ENCODE measurements at regions not wholly inside any gene's neighbourhood (a gene's known extent, or its start where the extent isn't known, plus 50 kb on each side); places are given as distances from the start of the nearest gene placed in this dataset.

- Histone ChIP-seq H3K27ac (ENCODE audit: low read depth, low read length) (no peak overlapping the region), H3K36me3 (ENCODE audit: control insufficient read depth in 1 of 2, insufficient read depth in 2 of 2, low read length in 2 of 2) (no peaks in the 10 kb centered on the region), H3K9me3 (ENCODE audit: control insufficient read depth in 1 of 2, low read length in 2 of 2) (no peaks in the 10 kb centered on the region)
Observed at GRCh38 chr7:18194616-18195015, 167.0 kb upstream of the PRPS1L1 start.

GRCh38 chr7:18196638-18197037 lies 169.0 kb upstream of the PRPS1L1 start:
- no peak overlapping the region for H3K4me3 ChIP-seq (ENCODE audit: low read depth in 1 of 2, low read length in 2 of 2)
- H3K4me1 ChIP-seq (ENCODE audit: control insufficient read depth in 1 of 2, insufficient read depth in 2 of 2, low read length in 2 of 2): no peaks in the 10 kb centered on the region
- H3K9me3 ChIP-seq (ENCODE audit: control insufficient read depth in 1 of 2, low read length in 2 of 2): no peaks in the 10 kb centered on the region
- H3K9ac ChIP-seq (ENCODE audit: low read depth in 1 of 2, low read length in 2 of 2): no peak overlapping the region
- H3K36me3 ChIP-seq (ENCODE audit: control insufficient read depth in 1 of 2, insufficient read depth in 2 of 2, low read length in 2 of 2): no peaks in the 10 kb centered on the region
- no peaks in the 10 kb centered on the region for H3K27me3 ChIP-seq (ENCODE audit: control insufficient read depth in 1 of 2, insufficient read depth in 2 of 2, low read length in 2 of 2)
- no peak overlapping the region for H3K27ac ChIP-seq (ENCODE audit: low read depth, low read length)

More at GRCh38 chr7:18194616-18195015, 167.0 kb upstream of the PRPS1L1 start:
- Histone ChIP-seq H3K4me1 (ENCODE audit: control insufficient read depth in 1 of 2, insufficient read depth in 2 of 2, low read length in 2 of 2) (no peaks in the 10 kb centered on the region), H3K9ac (ENCODE audit: low read depth in 1 of 2, low read length in 2 of 2) (no peak overlapping the region), H3K27me3 (ENCODE audit: control insufficient read depth in 1 of 2, insufficient read depth in 2 of 2, low read length in 2 of 2) (no peaks in the 10 kb centered on the region), H3K4me3 (ENCODE audit: low read depth in 1 of 2, low read length in 2 of 2) (no peak overlapping the region)

- Histone ChIP-seq H3K9ac (ENCODE audit: low read depth in 1 of 2, low read length in 2 of 2) (no peak overlapping the region), H3K27me3 (ENCODE audit: control insufficient read depth in 1 of 2, insufficient read depth in 2 of 2, low read length in 2 of 2) (no peaks in the 10 kb centered on the region), H3K27ac (ENCODE audit: low read depth, low read length) (no peak overlapping the region), H3K4me3 (ENCODE audit: low read depth in 1 of 2, low read length in 2 of 2) (no peak overlapping the region), H3K9me3 (ENCODE audit: control insufficient read depth in 1 of 2, low read length in 2 of 2) (no peaks in the 10 kb centered on the region), H3K4me1 (ENCODE audit: control insufficient read depth in 1 of 2, insufficient read depth in 2 of 2, low read length in 2 of 2) (no peaks in the 10 kb centered on the region), H3K36me3 (ENCODE audit: control insufficient read depth in 1 of 2, insufficient read depth in 2 of 2, low read length in 2 of 2) (no peaks in the 10 kb centered on the region)
Observed at GRCh38 chr7:18198868-18199267, 171.2 kb upstream of the PRPS1L1 start.

- Histone ChIP-seq H3K9me3 (ENCODE audit: control insufficient read depth in 1 of 2, low read length in 2 of 2) (no peaks in the 10 kb centered on the region), H3K4me1 (ENCODE audit: control insufficient read depth in 1 of 2, insufficient read depth in 2 of 2, low read length in 2 of 2) (no peaks in the 10 kb centered on the region), H3K4me3 (ENCODE audit: low read depth in 1 of 2, low read length in 2 of 2) (no peak overlapping the region), H3K27ac (ENCODE audit: low read depth, low read length) (no peak overlapping the region), H3K9ac (ENCODE audit: low read depth in 1 of 2, low read length in 2 of 2) (no peak overlapping the region), H3K36me3 (ENCODE audit: control insufficient read depth in 1 of 2, insufficient read depth in 2 of 2, low read length in 2 of 2) (no peaks in the 10 kb centered on the region), H3K27me3 (ENCODE audit: control insufficient read depth in 1 of 2, insufficient read depth in 2 of 2, low read length in 2 of 2) (no peaks in the 10 kb centered on the region)
Observed at GRCh38 chr7:18200266-18200665, 172.6 kb upstream of the PRPS1L1 start.

- Histone ChIP-seq H3K9ac (ENCODE audit: low read depth in 1 of 2, low read length in 2 of 2) (no peak overlapping the region), H3K36me3 (ENCODE audit: control insufficient read depth in 1 of 2, insufficient read depth in 2 of 2, low read length in 2 of 2) (no peaks in the 10 kb centered on the region), H3K4me3 (ENCODE audit: low read depth in 1 of 2, low read length in 2 of 2) (no peak overlapping the region), H3K27me3 (ENCODE audit: control insufficient read depth in 1 of 2, insufficient read depth in 2 of 2, low read length in 2 of 2) (no peaks in the 10 kb centered on the region), H3K27ac (ENCODE audit: low read depth, low read length) (no peak overlapping the region), H3K4me1 (ENCODE audit: control insufficient read depth in 1 of 2, insufficient read depth in 2 of 2, low read length in 2 of 2) (no peaks in the 10 kb centered on the region), H3K9me3 (ENCODE audit: control insufficient read depth in 1 of 2, low read length in 2 of 2) (no peaks in the 10 kb centered on the region)
Observed at GRCh38 chr7:18200855-18201254, 173.2 kb upstream of the PRPS1L1 start.

- Histone ChIP-seq H3K27me3 (ENCODE audit: control insufficient read depth in 1 of 2, insufficient read depth in 2 of 2, low read length in 2 of 2) (no peaks in the 10 kb centered on the region), H3K4me1 (ENCODE audit: control insufficient read depth in 1 of 2, insufficient read depth in 2 of 2, low read length in 2 of 2) (no peaks in the 10 kb centered on the region), H3K4me3 (ENCODE audit: low read depth in 1 of 2, low read length in 2 of 2) (no peak overlapping the region), H3K36me3 (ENCODE audit: control insufficient read depth in 1 of 2, insufficient read depth in 2 of 2, low read length in 2 of 2) (no peaks in the 10 kb centered on the region), H3K9me3 (ENCODE audit: control insufficient read depth in 1 of 2, low read length in 2 of 2) (no peaks in the 10 kb centered on the region), H3K27ac (ENCODE audit: low read depth, low read length) (no peak overlapping the region), H3K9ac (ENCODE audit: low read depth in 1 of 2, low read length in 2 of 2) (no peak overlapping the region)
Observed at GRCh38 chr7:18201350-18201749, 173.7 kb upstream of the PRPS1L1 start.

- Histone ChIP-seq H3K27me3 (ENCODE audit: control insufficient read depth in 1 of 2, insufficient read depth in 2 of 2, low read length in 2 of 2) (no peaks in the 10 kb centered on the region), H3K27ac (ENCODE audit: low read depth, low read length) (no peak overlapping the region), H3K4me1 (ENCODE audit: control insufficient read depth in 1 of 2, insufficient read depth in 2 of 2, low read length in 2 of 2) (no peaks in the 10 kb centered on the region), H3K9ac (ENCODE audit: low read depth in 1 of 2, low read length in 2 of 2) (no peak overlapping the region), H3K9me3 (ENCODE audit: control insufficient read depth in 1 of 2, low read length in 2 of 2) (no peaks in the 10 kb centered on the region), H3K4me3 (ENCODE audit: low read depth in 1 of 2, low read length in 2 of 2) (no peak overlapping the region), H3K36me3 (ENCODE audit: control insufficient read depth in 1 of 2, insufficient read depth in 2 of 2, low read length in 2 of 2) (no peaks in the 10 kb centered on the region)
Observed at GRCh38 chr7:18202315-18203045, 174.8 kb upstream of the PRPS1L1 start.

GRCh38 chr7:18206331-18206730 lies 178.7 kb upstream of the PRPS1L1 start:
- Histone ChIP-seq H3K27me3 (ENCODE audit: control insufficient read depth in 1 of 2, insufficient read depth in 2 of 2, low read length in 2 of 2) (no peaks in the 10 kb centered on the region), H3K4me3 (ENCODE audit: low read depth in 1 of 2, low read length in 2 of 2) (no peak overlapping the region), H3K9ac (ENCODE audit: low read depth in 1 of 2, low read length in 2 of 2) (no peak overlapping the region), H3K9me3 (ENCODE audit: control insufficient read depth in 1 of 2, low read length in 2 of 2) (no peaks in the 10 kb centered on the region), H3K4me1 (ENCODE audit: control insufficient read depth in 1 of 2, insufficient read depth in 2 of 2, low read length in 2 of 2) (no peaks in the 10 kb centered on the region), H3K27ac (ENCODE audit: low read depth, low read length) (no peak overlapping the region), H3K36me3 (ENCODE audit: control insufficient read depth in 1 of 2, insufficient read depth in 2 of 2, low read length in 2 of 2) (no peaks in the 10 kb centered on the region)

GRCh38 chr7:18208921-18209320 lies 181.3 kb upstream of the PRPS1L1 start:
- H3K9me3 ChIP-seq (ENCODE audit: control insufficient read depth in 1 of 2, low read length in 2 of 2): no peaks in the 10 kb centered on the region
- no peaks in the 10 kb centered on the region for H3K27me3 ChIP-seq (ENCODE audit: control insufficient read depth in 1 of 2, insufficient read depth in 2 of 2, low read length in 2 of 2)
- H3K36me3 ChIP-seq (ENCODE audit: control insufficient read depth in 1 of 2, insufficient read depth in 2 of 2, low read length in 2 of 2): no peaks in the 10 kb centered on the region
- no peak overlapping the region for H3K4me3 ChIP-seq (ENCODE audit: low read depth in 1 of 2, low read length in 2 of 2)
- no peaks in the 10 kb centered on the region for H3K4me1 ChIP-seq (ENCODE audit: control insufficient read depth in 1 of 2, insufficient read depth in 2 of 2, low read length in 2 of 2)
- no peak overlapping the region for H3K27ac ChIP-seq (ENCODE audit: low read depth, low read length)
- H3K9ac ChIP-seq (ENCODE audit: low read depth in 1 of 2, low read length in 2 of 2): no peak overlapping the region

- H3K27me3 ChIP-seq (ENCODE audit: control insufficient read depth in 1 of 2, insufficient read depth in 2 of 2, low read length in 2 of 2): no peaks in the 10 kb centered on the region
- H3K9me3 ChIP-seq (ENCODE audit: control insufficient read depth in 1 of 2, low read length in 2 of 2): no peaks in the 10 kb centered on the region
- no peaks in the 10 kb centered on the region for H3K4me1 ChIP-seq (ENCODE audit: control insufficient read depth in 1 of 2, insufficient read depth in 2 of 2, low read length in 2 of 2)
- no peak overlapping the region for H3K4me3 ChIP-seq (ENCODE audit: low read depth in 1 of 2, low read length in 2 of 2)
- no peak overlapping the region for H3K9ac ChIP-seq (ENCODE audit: low read depth in 1 of 2, low read length in 2 of 2)
- no peak overlapping the region for H3K27ac ChIP-seq (ENCODE audit: low read depth, low read length)
- H3K36me3 ChIP-seq (ENCODE audit: control insufficient read depth in 1 of 2, insufficient read depth in 2 of 2, low read length in 2 of 2): no peaks in the 10 kb centered on the region
Observed at GRCh38 chr7:18210377-18210776, 182.7 kb upstream of the PRPS1L1 start.
